ENCODE measurements at regions not wholly inside any gene's neighbourhood (a gene's known extent, or its start where the extent isn't known, plus 50 kb on each side); places are given as distances from the start of the nearest gene placed in this dataset.

- Histone ChIP-seq H3K4me2 (ENCODE audit: low read depth, low read length) (no peak overlapping the region), H3K4me1 (ENCODE audit: insufficient read depth, low read length) (no peaks in the 10 kb centered on the region), H3K27me3 (ENCODE audit: control insufficient read depth in 1 of 2, insufficient read depth in 2 of 2, low read length in 2 of 2) (no peaks in the 10 kb centered on the region; a peak in 1 of 5 replicates), H3K4me3 (replicated peaks in 1 of 3; ENCODE audit: insufficient read depth in 1 of 3, low read depth in 2 of 3, low read length in 3 of 3) (no peak overlapping the region), H3K27ac (ENCODE audit: extremely low read length, insufficient read depth, low read length) (no peak overlapping the region), H3K9ac (ENCODE audit: insufficient read depth, low read depth, low read length) (no peak overlapping the region), H4K20me1 (ENCODE audit: insufficient read depth, low read length) (no peaks in the 10 kb centered on the region), H3K36me3 (replicated peaks in 1 of 2; ENCODE audit: control insufficient read depth in 1 of 2, insufficient read depth in 2 of 2, low read length in 2 of 2) (no peaks in the 10 kb centered on the region), H3K79me2 (ENCODE audit: insufficient read depth, low read length) (no peaks in the 10 kb centered on the region), H3K9me3 (ENCODE audit: low read length) (no peaks in the 10 kb centered on the region), H2AFZ (ENCODE audit: low read length) (no peak overlapping the region)
- POLR2A ChIA-PET: no interaction called here
- CTCF ChIA-PET (ENCODE audit: low intra/inter-chr PET ratio, low total read pairs): no interaction called here
- no peak for TF ChIP-seq E2F2 (CRISPR knock-in tag; IDR thresholded peaks at IDR 0.05; ENCODE audit: borderline replicate concordance)
- TF ChIP-seq HMGA1 (CRISPR knock-in tag; conservative IDR thresholded peaks at IDR 0.05): no peak
- no peak for TF ChIP-seq BRCA1 (CRISPR knock-in tag; IDR thresholded peaks at IDR 0.05)
- no peak for TF ChIP-seq ZNF670 (CRISPR knock-in tag; IDR thresholded peaks at IDR 0.05; ENCODE audit: borderline replicate concordance)
- TF ChIP-seq DPF2 (CRISPR knock-in tag; IDR thresholded peaks at IDR 0.05; ENCODE audit: borderline replicate concordance, low read depth): no peak
- TF ChIP-seq HOXA9 (CRISPR knock-in tag; IDR thresholded peaks at IDR 0.05; ENCODE audit: borderline replicate concordance): no peak
- ATAC-seq (no peak), DNase-seq (ENCODE audit: low spot score) (no peak), FAIRE-seq (no peak)
- 7% methylated on average over 6 of the region's 10 CpGs for WGBS (ENCODE audit: low lambda C conversion rate)
- intact Hi-C loops (cut with micrococcal nuclease; ENCODE audit: unreplicated experiment): no loop called here
- in situ Hi-C loops (cut with HindIII; ENCODE audit: extremely low pct_ligation_motif_present, low pct_unique_long_range_greater_than_20kb): no loop called here
- no TSS peak for BruUV-seq (replicated peaks)
Observed at GRCh38 chr1:221555689-221556433, 186.0 kb downstream of the DUSP10 start.

GRCh38 chr1:221556435-221556834 is 185.5 kb downstream of the DUSP10 start:
- intact Hi-C loops (cut with micrococcal nuclease; ENCODE audit: unreplicated experiment) (no loop called here), in situ Hi-C loops (cut with HindIII; ENCODE audit: extremely low pct_ligation_motif_present, low pct_unique_long_range_greater_than_20kb) (no loop called here)
- Histone ChIP-seq H3K9me3 (ENCODE audit: low read length) (no peaks in the 10 kb centered on the region), H3K4me3 (replicated peaks in 1 of 3; ENCODE audit: insufficient read depth in 1 of 3, low read depth in 2 of 3, low read length in 3 of 3) (no peak overlapping the region), H3K4me2 (ENCODE audit: low read depth, low read length) (no peak overlapping the region), H3K79me2 (ENCODE audit: insufficient read depth, low read length) (no peaks in the 10 kb centered on the region), H3K4me1 (ENCODE audit: insufficient read depth, low read length) (no peaks in the 10 kb centered on the region), H3K27ac (ENCODE audit: extremely low read length, insufficient read depth, low read length) (no peak overlapping the region), H3K9ac (ENCODE audit: insufficient read depth, low read depth, low read length) (no peak overlapping the region), H3K36me3 (replicated peaks in 1 of 2; ENCODE audit: control insufficient read depth in 1 of 2, insufficient read depth in 2 of 2, low read length in 2 of 2) (no peaks in the 10 kb centered on the region), H4K20me1 (ENCODE audit: insufficient read depth, low read length) (no peaks in the 10 kb centered on the region), H3K27me3 (ENCODE audit: control insufficient read depth in 1 of 2, insufficient read depth in 2 of 2, low read length in 2 of 2) (no peaks in the 10 kb centered on the region; a peak in 1 of 5 replicates), H2AFZ (ENCODE audit: low read length) (no peak overlapping the region)
- no TSS peak for BruUV-seq (replicated peaks)
- ATAC-seq: no peak
- POLR2A ChIA-PET: no interaction called here
- no peak for DNase-seq (ENCODE audit: low spot score)
- no peak for FAIRE-seq
- CTCF ChIA-PET (ENCODE audit: low intra/inter-chr PET ratio, low total read pairs): no interaction called here
- no peak for TF ChIP-seq HINFP (CRISPR knock-in tag; IDR thresholded peaks at IDR 0.05; ENCODE audit: low read depth)
- no peak for TF ChIP-seq GLMP (CRISPR knock-in tag; IDR thresholded peaks at IDR 0.05; ENCODE audit: borderline replicate concordance)
- no peak for TF ChIP-seq ARID4A (CRISPR knock-in tag; IDR thresholded peaks at IDR 0.05; ENCODE audit: borderline replicate concordance)

All from HepG2 (cell line).